Mucosa of descending colon (tissue), 3 donors: ENCODE measurements at regions not wholly inside any gene's neighbourhood (a gene's known extent, or its start where the extent isn't known, plus 50 kb on each side); places are given as distances from the start of the nearest gene placed in this dataset.
"Not testable (repeated sequence)": the region's sequence is repeated elsewhere in the genome, so short reads cannot be mapped to it uniquely, and the experiment has no call there.

Source experiments
- ATAC-seq: fragments of 200-7000 bp; cut with Tn5 transposase; one replicate; pipeline ENCODE4 v1.9.1; 2020; ENCODE audit warnings: mild to moderate bottlenecking, moderate library complexity
- DNase-seq, 3 donors: peaks; one replicate each; pipeline ENCODE4 v3.0.0-alpha.2; 2020
- H3K36me3 ChIP-seq: fragments of 200-600 bp; one replicate; pipeline ENCODE4 v1.8.0; 2021; ENCODE audit warnings: low read depth, mild to moderate bottlenecking
- H3K4me1 ChIP-seq: fragments of 200-600 bp; one replicate; pipeline ENCODE4 v1.8.0; 2021; ENCODE audit warnings: low read depth, mild to moderate bottlenecking
- H3K4me3 ChIP-seq: fragments of 200-600 bp; one replicate; pipeline ENCODE4 v1.8.0; 2021; ENCODE audit warnings: mild to moderate bottlenecking
- H3K9me3 ChIP-seq: fragments of 200-600 bp; one replicate; pipeline ENCODE4 v1.8.0; 2021; ENCODE audit warnings: mild to moderate bottlenecking
- intact Hi-C, 2 donors: fragments of 100-400 bp; cut with DNase I in 1 of 2; cut with micrococcal nuclease in 1 of 2; formaldehyde crosslinking; loops; one replicate each; pipeline versions ENCODE4 v1.11.0 to v1.11.1; 2022; cut with DNase I, micrococcal nuclease
- TF ChIP-seq, protein P1 (sequence below): fragments of 200-600 bp; IDR thresholded peaks from one replicate; pipeline ENCODE4 v1.8.0; 2022; ENCODE audit warnings: antibody characterized with exemption, mild to moderate bottlenecking
- donor health status: DM: no; HTN: no; CAD: no; lungs with moderate emphysema.
- donor health status: DM: no; HTN: no; CAD: no.
- donor health status: DM: no; HTN: yes; CAD: no.

DNA sequence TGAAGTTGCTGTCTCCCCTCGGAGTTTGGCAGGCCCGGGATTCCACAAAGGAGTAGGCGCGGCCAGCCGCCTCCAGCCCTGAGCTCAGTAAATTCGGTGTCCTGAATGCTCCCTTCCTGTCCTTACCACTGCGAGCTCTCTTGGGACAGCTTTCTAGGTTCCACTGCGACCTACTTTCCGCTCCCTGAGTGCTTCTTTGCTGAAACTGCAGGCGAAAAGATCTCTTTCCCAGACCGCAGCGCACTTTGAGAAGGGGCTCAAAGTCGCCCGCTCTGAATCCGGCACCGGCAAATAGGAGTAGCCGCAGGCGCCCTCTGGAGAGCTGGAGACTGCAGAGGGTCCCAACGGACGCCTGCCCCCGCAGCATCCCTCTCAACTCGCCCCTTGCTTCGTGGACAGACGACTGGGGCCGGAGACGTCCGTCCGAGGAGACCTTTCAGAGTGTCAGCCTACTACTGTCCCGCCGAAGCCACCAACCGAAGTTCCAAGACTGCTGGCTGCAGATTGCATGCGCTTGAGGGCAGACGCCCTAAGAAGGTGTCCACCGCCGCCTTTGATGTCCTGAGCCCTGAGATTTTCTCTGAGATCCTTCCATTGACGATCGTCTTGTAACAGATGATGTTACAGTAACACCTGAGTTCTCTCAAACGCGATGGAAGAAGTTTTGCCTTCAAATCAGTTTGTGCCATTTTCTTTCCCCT lies 96.0 kb downstream of the ANXA2R start:
- DNase-seq (no peak), ATAC-seq (no peak)
- H3K4me1 ChIP-seq, result no peaks in the 10 kb centered on the region
- H3K4me3 ChIP-seq, result no peak overlapping the region
- TF ChIP-seq, protein P1, sequence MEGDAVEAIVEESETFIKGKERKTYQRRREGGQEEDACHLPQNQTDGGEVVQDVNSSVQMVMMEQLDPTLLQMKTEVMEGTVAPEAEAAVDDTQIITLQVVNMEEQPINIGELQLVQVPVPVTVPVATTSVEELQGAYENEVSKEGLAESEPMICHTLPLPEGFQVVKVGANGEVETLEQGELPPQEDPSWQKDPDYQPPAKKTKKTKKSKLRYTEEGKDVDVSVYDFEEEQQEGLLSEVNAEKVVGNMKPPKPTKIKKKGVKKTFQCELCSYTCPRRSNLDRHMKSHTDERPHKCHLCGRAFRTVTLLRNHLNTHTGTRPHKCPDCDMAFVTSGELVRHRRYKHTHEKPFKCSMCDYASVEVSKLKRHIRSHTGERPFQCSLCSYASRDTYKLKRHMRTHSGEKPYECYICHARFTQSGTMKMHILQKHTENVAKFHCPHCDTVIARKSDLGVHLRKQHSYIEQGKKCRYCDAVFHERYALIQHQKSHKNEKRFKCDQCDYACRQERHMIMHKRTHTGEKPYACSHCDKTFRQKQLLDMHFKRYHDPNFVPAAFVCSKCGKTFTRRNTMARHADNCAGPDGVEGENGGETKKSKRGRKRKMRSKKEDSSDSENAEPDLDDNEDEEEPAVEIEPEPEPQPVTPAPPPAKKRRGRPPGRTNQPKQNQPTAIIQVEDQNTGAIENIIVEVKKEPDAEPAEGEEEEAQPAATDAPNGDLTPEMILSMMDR, result no peak
- no peaks in the 10 kb centered on the region for H3K36me3 ChIP-seq
- intact Hi-C loops, result no loop called here
- no peaks in the 10 kb centered on the region for H3K9me3 ChIP-seq

DNA sequence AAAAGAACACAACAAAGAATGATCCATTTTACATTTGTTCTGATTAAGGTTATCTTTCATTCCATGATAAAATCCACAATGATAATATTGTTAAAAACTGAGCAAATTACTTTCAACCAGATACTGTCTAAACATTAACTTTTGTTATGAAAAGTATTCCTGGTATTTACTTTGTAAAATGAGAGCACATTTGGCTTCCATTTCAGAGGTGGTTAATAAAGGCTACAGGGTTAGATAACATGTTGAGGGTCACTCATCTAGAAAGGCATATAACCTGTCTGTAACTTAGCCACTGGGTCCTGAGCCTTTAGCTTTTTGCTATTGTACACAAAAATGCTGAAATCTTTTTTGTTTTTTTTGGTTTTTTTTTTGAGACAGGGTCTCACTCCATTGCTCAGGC lies 99.3 kb downstream of the ANXA2R start:
- Histone ChIP-seq H3K9me3 (no peaks in the 10 kb centered on the region), H3K4me3 (no peak overlapping the region), H3K4me1 (no peaks in the 10 kb centered on the region), H3K36me3 (no peaks in the 10 kb centered on the region)
- intact Hi-C loops, result no loop called here
- no peak for DNase-seq
- no peak for ATAC-seq
- TF ChIP-seq, protein P1, result no peak

DNA sequence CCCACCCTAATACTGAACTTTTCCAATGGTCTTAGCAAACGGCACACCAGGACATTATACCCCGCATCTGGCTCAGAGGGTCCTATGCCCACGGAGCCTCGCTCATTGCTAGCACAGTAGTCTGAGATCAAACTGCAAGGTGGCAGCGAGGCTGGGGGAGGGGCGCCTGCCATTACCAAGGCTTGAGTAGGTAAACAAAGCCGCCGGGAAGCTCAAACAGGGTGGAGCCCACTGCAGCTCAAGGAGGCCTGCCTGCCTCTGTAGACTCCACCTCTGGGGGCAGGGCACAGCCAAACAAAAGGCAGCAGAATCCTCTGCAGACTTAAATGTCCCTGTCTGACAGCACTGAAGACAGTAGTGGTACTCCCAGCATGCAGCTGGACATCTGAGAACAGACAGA lies 108.1 kb downstream of the ANXA2R start:
- H3K9me3 ChIP-seq, H3K4me1 ChIP-seq, intact Hi-C loops, H3K36me3 ChIP-seq, DNase-seq, H3K4me3 ChIP-seq, ATAC-seq: not testable (repeated sequence)

DNA sequence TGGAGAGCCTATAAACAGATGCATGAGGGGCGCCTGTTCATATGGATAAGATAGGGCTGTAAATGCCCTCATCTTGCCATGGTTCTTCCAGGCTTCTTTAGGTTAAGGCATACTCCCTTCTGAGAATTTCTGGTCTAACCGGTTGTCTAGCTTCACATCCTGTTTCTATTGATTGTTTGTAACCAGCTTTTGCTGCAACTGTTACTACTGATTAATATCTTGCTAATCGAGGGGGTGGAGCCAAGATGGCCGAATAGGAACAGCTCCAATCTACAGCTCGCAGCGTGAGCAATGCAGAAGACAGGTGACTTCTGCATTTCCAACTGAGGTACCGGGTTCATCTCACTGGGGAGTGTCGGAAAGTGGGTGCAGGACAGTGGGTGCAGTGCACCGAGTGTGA lies 108.7 kb downstream of the ANXA2R start:
- H3K4me3 ChIP-seq, ATAC-seq, DNase-seq, H3K4me1 ChIP-seq, intact Hi-C loops, H3K36me3 ChIP-seq, H3K9me3 ChIP-seq: not testable (repeated sequence)

DNA sequence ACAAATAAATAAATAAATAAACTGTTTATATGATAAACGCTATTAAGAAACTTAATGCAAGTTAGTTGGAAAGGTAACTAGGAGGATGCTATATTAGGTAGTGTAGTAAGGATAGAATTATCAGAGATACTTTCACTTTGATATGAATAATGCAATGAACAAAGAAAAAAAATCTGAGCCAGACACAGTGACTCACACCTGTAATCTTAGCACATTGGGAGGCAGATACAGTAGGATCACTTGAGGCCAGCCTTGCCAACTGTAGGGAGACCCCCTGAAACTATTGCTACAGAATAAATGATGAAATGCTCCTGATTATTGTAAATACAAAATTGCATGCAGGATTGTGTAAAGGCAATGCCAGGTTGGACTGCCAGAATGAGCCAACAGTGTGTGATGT lies 109.2 kb downstream of the ANXA2R start:
- H3K9me3 ChIP-seq, result no peaks in the 10 kb centered on the region
- TF ChIP-seq, protein P1, result no peak
- no peaks in the 10 kb centered on the region for H3K36me3 ChIP-seq
- ATAC-seq, result no peak
- intact Hi-C loops, result no loop called here
- H3K4me3 ChIP-seq, result no peak overlapping the region
- DNase-seq, result no peak
- H3K4me1 ChIP-seq, result no peaks in the 10 kb centered on the region

DNA sequence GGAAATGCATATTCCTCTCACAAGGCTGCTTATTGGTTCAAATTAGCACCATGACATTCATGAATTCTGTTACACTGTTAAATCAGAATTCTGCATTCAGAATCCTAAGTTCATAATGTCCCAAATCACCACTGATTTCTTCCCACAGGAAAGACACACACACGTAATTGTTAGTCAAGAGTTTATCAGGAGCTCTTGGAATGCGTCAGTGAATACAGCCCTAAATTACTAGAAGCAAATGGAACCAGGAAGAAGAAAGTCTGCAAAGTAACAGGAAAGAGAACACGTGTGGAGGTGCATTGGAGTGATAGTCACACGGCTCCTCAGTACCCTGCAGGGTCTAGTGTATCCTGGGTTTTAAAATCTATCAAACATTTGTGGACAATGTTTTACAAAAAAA lies 110.2 kb downstream of the ANXA2R start:
- no peak overlapping the region for H3K4me3 ChIP-seq
- intact Hi-C loops, result no loop called here
- TF ChIP-seq, protein P1, result no peak
- H3K4me1 ChIP-seq, result no peaks in the 10 kb centered on the region
- ATAC-seq (no peak), DNase-seq (no peak)
- no peaks in the 10 kb centered on the region for H3K9me3 ChIP-seq
- no peaks in the 10 kb centered on the region for H3K36me3 ChIP-seq

DNA sequence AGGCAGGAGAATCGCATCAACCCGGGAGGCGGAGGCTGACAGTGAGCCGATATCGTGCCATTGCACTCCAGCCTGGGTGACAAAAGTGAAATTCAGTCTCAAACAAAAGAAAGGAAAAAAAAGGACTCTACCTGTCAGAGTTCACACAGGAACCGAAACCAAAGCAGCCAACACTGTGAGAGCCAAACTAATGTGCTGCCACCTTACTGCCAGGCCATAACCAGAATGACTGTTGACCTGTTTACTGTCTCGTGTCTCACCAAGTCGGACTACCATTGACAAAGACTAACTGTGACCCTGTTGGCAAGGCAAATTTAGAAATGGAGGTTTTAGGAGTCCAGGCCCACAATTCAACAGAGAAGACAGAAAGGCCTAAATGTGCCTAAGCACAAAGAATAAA lies 112.4 kb downstream of the ANXA2R start:
- no peak for ATAC-seq
- intact Hi-C loops, result no loop called here
- no peaks in the 10 kb centered on the region for H3K36me3 ChIP-seq
- H3K4me1 ChIP-seq, result no peaks in the 10 kb centered on the region
- H3K4me3 ChIP-seq, result no peak overlapping the region
- H3K9me3 ChIP-seq, result no peaks in the 10 kb centered on the region
- TF ChIP-seq, protein P1, result no peak
- DNase-seq, result no peak
